Activated naive CD4-positive, alpha-beta T cell treated with anti-CD3 and anti-CD28 coated beads, Interleukin-2, amount 10 ng/mL, durations not matched to agents 7 days and 5 days (primary cell): ENCODE measurements at regions not wholly inside any gene's neighbourhood (a gene's known extent, or its start where the extent isn't known, plus 50 kb on each side); places are given as distances from the start of the nearest gene placed in this dataset.

ENCODE experiments used
- CTCF ChIA-PET: fragments of 350-600 bp; sonication (Branson Sonifier 250); formaldehyde crosslinking; loops from one replicate; lab custom pipeline; 2021; ENCODE audit warnings: antibody characterized with exemption; lab: Charles Lee
- DNase-seq: peaks from one replicate; pipeline ENCODE4 v3.0.0-alpha.2; 2020
- H3K27ac Mint-ChIP-seq: one replicate; pipeline ENCODE4 v1.8.0; 2021; ENCODE audit warnings: mild to moderate bottlenecking, moderate library complexity, mixed read lengths
- H3K27me3 Mint-ChIP-seq: one replicate; pipeline ENCODE4 v1.8.0; 2021; ENCODE audit warnings: mild to moderate bottlenecking, mixed read lengths
- H3K36me3 Mint-ChIP-seq: one replicate; pipeline ENCODE4 v1.8.0; 2021; ENCODE audit warnings: mixed read lengths
- H3K4me1 Mint-ChIP-seq: one replicate; pipeline ENCODE4 v1.8.0; 2021; ENCODE audit warnings: mixed read lengths
- H3K4me3 Mint-ChIP-seq: one replicate; pipeline ENCODE4 v1.8.0; 2021; ENCODE audit warnings: mild to moderate bottlenecking, moderate library complexity, mixed read lengths
- H3K9me3 Mint-ChIP-seq: one replicate; pipeline ENCODE4 v1.8.0; 2021; ENCODE audit warnings: mixed read lengths

DNA sequence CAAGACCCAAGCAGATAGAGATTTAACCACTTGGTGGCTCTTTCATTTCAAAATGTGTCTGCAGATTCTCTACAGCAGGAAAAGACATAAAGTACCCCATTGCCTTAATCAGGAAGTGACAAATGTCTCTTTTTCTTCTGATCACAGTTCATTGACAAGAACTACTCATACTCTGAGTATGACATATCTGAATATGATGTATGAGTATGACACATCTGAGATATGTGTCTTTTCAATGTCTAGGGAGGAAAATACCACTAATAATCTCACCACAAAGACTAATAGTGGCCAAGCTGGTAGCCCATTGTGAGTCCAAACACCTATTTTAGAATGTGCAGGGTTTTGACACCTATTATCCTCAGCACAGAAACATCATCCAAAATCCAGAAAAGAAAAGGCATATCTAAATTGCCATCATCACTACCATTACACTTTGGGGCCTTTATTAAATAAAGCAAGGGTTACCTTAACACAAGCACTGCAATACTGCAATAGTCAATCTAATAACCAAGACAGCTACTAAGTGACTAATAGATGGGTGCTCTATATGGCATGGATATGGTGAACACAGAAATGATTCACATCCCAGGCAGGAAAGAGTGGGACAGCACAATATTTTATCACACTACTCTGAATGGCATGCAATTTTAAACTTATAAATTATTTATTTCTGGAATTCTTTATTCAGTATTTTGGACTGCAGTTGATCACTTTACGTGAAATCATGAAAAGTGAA lies 243.7 kb upstream of the FAR2 start:
- H3K4me3 Mint-ChIP-seq: no peak overlapping the region
- no peak overlapping the region for H3K27ac Mint-ChIP-seq
- H3K36me3 Mint-ChIP-seq: no peaks in the 10 kb centered on the region
- no peak for DNase-seq
- peaks cover 6% of the 10 kb centered on the region for H3K9me3 Mint-ChIP-seq
- H3K27me3 Mint-ChIP-seq: no peaks in the 10 kb centered on the region
- no peaks in the 10 kb centered on the region for H3K4me1 Mint-ChIP-seq
- CTCF ChIA-PET: no interaction called here

DNA sequence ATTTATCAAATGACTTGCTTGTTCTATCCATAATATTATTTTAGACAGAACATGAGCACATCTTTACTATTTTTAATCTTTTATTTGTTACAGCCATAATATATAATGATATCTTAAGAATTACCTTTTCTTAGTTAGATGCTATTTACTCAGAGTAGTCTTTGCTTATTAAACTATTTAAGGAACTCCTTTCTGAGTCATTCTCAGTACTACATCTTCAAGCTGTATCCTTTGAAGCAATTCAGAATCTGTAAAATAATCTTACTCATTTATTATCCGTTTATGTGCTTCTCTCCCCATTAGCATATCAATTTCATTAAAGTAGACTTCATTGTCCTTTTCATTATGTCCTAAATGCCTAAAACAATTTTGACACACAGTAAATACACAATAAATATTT lies 240.4 kb upstream of the FAR2 start:
- CTCF ChIA-PET: no interaction called here
- DNase-seq: no peak
- H3K4me3 Mint-ChIP-seq: no peak overlapping the region
- no peaks in the 10 kb centered on the region for H3K4me1 Mint-ChIP-seq
- H3K27ac Mint-ChIP-seq: no peak overlapping the region
- peaks cover 14% of the 10 kb centered on the region for H3K9me3 Mint-ChIP-seq
- H3K36me3 Mint-ChIP-seq: no peaks in the 10 kb centered on the region
- no peaks in the 10 kb centered on the region for H3K27me3 Mint-ChIP-seq

DNA sequence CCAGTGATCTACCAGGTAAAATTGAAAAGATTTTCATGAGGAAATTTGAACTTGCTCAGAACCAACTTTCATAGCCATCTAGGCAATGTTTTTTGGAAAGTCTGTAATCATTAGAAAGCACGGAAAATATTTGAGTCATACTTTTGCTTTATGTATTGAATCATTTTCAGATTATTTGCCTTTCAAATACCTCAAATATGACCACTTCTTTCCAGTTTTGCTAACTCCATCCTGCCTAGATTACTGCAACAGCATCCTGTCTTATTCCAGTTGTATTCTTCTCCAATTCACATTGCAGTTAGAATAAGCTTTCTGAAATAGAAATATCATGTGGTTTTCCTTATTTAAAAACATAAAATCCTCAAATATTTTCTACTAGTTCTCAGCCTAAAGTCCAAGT lies 239.8 kb upstream of the FAR2 start:
- CTCF ChIA-PET: no interaction called here
- Mint-ChIP-seq H3K4me1 (no peaks in the 10 kb centered on the region), H3K4me3 (no peak overlapping the region), H3K9me3 (peaks cover 21% of the 10 kb centered on the region), H3K36me3 (no peaks in the 10 kb centered on the region), H3K27ac (no peak overlapping the region), H3K27me3 (no peaks in the 10 kb centered on the region)
- no peak for DNase-seq

DNA sequence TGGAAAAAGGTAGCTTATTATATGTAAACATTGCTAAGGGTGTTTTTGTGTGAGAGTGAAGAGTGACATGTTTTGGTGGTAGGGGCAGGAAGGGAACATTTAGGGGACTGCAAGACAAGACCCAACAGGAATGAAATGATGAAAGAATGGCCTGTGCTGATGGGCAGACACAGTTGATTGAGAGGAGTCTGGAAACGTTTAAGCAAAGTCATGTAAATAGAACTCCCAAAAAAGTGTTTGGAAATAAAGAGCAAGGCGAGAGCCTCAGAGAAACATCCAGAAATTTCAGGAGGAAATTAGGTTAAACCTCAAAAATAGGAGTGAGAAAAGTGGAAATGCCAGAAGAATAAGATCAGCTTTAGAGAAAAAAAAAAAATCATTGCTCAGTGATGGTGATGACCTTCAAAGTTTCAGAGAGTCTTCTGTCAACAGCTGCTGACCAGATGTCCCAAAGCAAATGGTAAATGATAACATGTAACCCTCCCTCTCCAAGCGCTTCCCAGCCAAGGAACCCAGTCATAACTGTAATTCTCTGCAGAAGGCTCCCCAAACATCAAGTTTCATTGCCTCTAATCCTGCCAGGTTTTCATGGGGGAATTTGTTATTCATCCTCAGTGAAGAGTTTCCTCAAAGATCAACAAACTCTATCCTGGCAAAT lies 223.2 kb upstream of the FAR2 start:
- CTCF ChIA-PET: no interaction called here
- no peaks in the 10 kb centered on the region for H3K36me3 Mint-ChIP-seq
- H3K9me3 Mint-ChIP-seq: peaks cover 7% of the 10 kb centered on the region
- DNase-seq: no peak
- no peak overlapping the region for H3K4me3 Mint-ChIP-seq
- no peaks in the 10 kb centered on the region for H3K4me1 Mint-ChIP-seq
- no peak overlapping the region for H3K27ac Mint-ChIP-seq
- no peaks in the 10 kb centered on the region for H3K27me3 Mint-ChIP-seq

DNA sequence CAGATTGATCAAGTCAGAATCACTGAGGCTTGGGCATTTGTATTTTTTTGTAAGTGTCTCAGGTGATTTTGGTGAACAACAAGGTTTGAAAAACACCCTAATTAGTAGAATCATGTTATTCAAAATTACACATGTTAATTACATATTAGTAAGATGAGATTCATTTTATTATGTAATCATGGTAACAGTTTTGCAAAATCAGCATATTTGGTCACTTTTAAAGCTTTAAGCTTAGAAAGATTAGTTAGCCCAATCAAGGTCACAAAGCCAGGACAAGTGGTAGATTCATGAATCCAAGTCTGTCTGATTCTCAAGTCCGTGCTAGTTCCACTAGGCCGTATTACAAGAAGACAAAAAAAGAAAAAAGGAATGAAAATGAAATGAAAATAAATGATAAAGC lies 218.4 kb upstream of the FAR2 start:
- no peak overlapping the region for H3K27ac Mint-ChIP-seq
- H3K36me3 Mint-ChIP-seq: no peaks in the 10 kb centered on the region
- no peaks in the 10 kb centered on the region for H3K4me1 Mint-ChIP-seq
- CTCF ChIA-PET: no interaction called here
- H3K4me3 Mint-ChIP-seq: no peak overlapping the region
- no peaks in the 10 kb centered on the region for H3K9me3 Mint-ChIP-seq
- no peaks in the 10 kb centered on the region for H3K27me3 Mint-ChIP-seq
- no peak for DNase-seq

DNA sequence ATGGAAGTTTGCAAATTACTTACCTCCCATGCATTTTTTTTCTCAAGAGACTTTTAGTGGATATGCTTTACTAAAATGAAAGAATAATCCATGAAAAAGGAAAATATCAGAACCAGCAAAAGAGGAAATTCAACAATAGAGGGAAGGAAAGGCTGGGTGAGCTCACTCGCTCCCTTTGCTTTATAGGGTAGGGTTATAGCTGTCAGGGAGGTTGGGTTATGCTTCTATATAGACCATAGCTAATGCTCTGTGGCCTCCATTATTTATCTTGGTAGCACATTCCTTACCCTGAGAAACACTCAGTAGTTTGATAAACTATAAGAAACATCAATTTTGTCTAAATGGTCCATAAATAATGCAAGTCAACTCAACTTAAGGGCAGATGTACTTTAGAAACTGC lies 215.9 kb upstream of the FAR2 start:
- H3K4me3 Mint-ChIP-seq: no peak overlapping the region
- H3K9me3 Mint-ChIP-seq: no peaks in the 10 kb centered on the region
- no peak overlapping the region for H3K27ac Mint-ChIP-seq
- H3K4me1 Mint-ChIP-seq: no peaks in the 10 kb centered on the region
- H3K27me3 Mint-ChIP-seq: no peaks in the 10 kb centered on the region
- no peak for DNase-seq
- H3K36me3 Mint-ChIP-seq: no peaks in the 10 kb centered on the region
- CTCF ChIA-PET: no interaction called here

DNA sequence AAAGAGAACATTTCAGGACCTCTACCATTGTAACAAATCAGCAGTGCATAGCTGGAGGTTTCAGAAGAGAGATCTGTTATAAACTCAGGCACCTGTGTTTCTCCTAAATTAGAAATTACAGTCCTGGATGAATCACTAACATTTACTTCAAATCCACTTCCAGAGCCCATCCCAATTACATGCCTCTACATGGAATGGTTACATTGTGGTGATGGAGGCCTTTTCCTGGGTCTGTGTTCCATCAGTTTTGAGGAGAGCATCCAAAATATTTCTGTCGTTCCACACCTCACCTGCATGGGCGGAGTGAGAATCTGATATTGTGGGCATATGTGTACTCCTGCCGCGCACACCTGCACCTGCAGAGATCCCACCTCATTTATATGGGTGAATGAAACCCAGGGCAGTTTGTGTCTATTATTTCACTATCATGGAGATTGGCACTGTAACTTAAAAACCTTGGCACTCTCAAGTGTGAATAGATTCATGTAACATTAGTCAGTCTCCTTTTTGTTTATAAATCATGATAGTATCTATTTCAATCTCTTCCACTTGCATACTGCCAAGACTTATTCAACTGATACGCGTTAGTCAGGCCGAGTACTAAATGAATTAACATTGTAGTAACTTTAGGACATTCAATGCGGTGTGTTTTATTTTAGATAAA lies 215.1 kb upstream of the FAR2 start:
- no peaks in the 10 kb centered on the region for H3K4me1 Mint-ChIP-seq
- H3K27me3 Mint-ChIP-seq: no peaks in the 10 kb centered on the region
- H3K4me3 Mint-ChIP-seq: no peak overlapping the region
- H3K9me3 Mint-ChIP-seq: no peaks in the 10 kb centered on the region
- DNase-seq: no peak
- CTCF ChIA-PET: no interaction called here
- no peak overlapping the region for H3K27ac Mint-ChIP-seq
- no peaks in the 10 kb centered on the region for H3K36me3 Mint-ChIP-seq

DNA sequence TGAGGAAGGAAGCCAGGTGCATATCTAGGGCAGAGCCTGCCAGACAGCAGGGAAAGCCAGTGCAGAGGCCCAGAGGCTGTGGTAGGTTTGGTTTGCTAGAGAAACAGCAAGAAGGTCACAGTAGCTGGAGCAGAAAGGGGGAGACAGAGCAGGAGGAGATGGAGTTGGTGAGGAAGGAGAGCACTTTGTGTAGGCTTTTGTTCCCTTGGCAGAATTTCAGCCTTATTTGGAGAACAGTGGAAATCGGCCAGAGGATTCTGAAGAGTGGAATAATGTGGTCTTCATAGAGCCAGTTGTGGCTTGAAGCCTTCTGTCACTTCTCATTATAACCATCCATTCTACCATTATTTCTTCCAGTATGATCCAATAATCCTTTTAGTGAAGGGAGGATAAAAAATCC lies 212.9 kb upstream of the FAR2 start:
- Mint-ChIP-seq H3K36me3 (no peaks in the 10 kb centered on the region), H3K4me3 (no peak overlapping the region), H3K9me3 (no peaks in the 10 kb centered on the region), H3K4me1 (no peaks in the 10 kb centered on the region), H3K27me3 (no peaks in the 10 kb centered on the region), H3K27ac (no peak overlapping the region)
- CTCF ChIA-PET: no interaction called here
- no peak for DNase-seq

DNA sequence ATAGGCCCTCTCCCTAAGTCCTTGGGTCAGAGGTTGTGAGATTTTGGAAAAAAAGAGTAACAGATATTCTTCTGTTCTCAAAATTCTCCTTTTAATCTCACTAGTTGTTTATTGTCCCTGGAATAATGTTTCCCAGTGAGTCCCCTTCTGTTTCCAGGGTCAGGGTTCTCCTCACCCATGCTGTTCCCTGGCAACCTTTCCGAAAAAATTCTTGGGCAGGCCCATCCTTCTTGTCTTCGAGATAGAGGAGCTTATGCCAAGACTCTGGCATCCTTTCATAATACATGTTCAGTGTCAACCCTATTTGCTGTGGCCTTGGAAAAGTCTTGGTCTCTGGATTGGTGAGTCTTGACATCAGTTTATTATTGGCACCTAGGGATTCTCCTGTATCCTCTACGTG lies 212.4 kb upstream of the FAR2 start:
- Mint-ChIP-seq H3K9me3 (no peaks in the 10 kb centered on the region), H3K36me3 (no peaks in the 10 kb centered on the region), H3K27me3 (no peaks in the 10 kb centered on the region), H3K4me1 (no peaks in the 10 kb centered on the region), H3K27ac (no peak overlapping the region), H3K4me3 (no peak overlapping the region)
- CTCF ChIA-PET: no interaction called here
- no peak for DNase-seq

DNA sequence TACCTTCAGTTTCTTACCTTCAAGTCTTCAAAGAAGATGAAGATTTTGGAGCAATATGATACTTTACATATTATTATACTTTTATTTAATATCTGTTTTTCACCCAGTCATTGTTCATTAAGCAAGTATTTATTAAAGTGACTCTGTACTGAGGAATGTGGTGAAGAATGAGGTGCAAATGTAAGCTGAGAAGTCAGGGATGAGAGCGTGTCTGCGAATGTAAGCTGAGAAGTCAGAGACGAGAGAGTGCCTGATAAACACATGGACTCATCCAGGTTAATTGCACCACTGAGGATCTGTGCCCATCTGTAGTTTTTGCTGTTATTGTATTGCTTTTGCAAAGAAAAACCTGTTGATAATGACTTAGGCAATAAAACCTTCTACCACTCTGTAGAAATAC lies 211.9 kb upstream of the FAR2 start:
- DNase-seq: no peak
- Mint-ChIP-seq H3K36me3 (no peaks in the 10 kb centered on the region), H3K27me3 (no peaks in the 10 kb centered on the region), H3K27ac (no peak overlapping the region), H3K4me1 (no peaks in the 10 kb centered on the region), H3K9me3 (no peaks in the 10 kb centered on the region), H3K4me3 (no peak overlapping the region)
- CTCF ChIA-PET: no interaction called here

DNA sequence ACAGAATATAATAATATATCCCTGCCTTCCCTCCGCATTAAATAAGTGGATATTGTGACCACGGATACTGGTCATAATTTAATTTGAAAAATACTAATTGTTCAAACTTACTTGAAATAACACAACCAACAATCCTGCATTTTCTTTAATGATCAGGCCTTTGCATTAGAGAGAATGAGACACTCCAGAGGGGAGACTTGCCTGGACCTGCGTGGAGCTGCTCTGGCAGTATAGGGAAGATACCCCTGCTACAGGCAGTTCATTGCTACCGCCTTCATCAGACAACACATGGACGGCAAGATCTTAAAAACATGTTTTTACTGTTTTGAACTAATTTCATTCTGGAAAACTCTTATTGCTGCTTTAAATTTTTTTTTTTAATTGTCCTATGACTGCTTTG lies 211.0 kb upstream of the FAR2 start:
- Mint-ChIP-seq H3K27ac (no peak overlapping the region), H3K4me1 (no peaks in the 10 kb centered on the region), H3K4me3 (no peak overlapping the region), H3K27me3 (no peaks in the 10 kb centered on the region), H3K36me3 (no peaks in the 10 kb centered on the region), H3K9me3 (no peaks in the 10 kb centered on the region)
- CTCF ChIA-PET: no interaction called here
- DNase-seq: no peak

DNA sequence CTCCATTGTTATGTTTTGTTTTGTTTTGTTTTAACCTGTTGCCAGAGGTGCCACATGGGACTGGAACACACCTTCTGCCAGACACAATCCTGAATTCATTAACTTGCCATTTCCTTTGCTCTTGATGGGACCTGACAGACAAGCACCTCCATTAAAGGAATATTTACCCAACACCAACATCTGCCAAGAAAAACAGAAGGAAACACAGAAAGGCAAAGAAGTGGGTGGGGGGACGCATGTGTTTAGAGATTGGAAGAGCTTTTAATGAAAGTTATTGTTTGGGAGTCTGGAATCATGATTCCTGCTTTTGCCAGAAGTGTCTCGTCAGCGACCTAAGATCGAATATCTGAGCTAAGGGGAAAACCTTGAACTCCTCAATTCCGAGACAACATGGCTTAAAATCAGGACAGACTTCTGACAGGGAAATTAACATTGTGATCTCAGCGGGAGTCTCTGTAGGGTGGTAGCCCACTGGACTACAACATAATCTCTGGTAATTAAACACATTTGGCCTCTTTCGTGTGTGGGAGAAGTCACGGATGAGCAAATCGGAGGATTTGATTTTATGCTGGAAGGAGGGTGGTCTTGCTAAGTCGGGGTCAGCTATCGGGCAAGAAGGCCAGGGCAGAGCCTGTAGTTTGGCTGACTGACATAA lies 210.4 kb upstream of the FAR2 start:
- H3K4me1 Mint-ChIP-seq: no peaks in the 10 kb centered on the region
- H3K4me3 Mint-ChIP-seq: no peak overlapping the region
- no peak for DNase-seq
- H3K36me3 Mint-ChIP-seq: no peaks in the 10 kb centered on the region
- H3K27me3 Mint-ChIP-seq: no peaks in the 10 kb centered on the region
- CTCF ChIA-PET: no interaction called here
- H3K27ac Mint-ChIP-seq: no peak overlapping the region
- no peaks in the 10 kb centered on the region for H3K9me3 Mint-ChIP-seq

DNA sequence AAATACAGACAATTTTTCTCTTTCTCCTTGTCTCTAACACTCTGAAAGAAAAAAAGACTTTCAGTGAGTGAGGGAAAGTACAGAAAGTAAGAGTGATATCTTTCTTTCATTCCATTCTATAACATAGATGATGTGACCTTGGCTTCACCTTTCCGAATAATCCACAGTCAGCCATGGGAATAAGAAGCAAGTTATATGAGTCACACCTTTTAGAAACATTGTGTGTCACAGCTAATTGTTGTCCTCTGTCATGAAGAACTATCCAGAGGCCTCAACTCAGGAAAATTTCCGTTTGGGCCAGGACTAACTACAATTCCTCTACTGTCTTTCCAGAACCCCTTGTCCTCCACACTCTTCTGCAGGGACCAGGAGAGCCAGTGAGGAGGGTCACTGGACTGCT lies 209.7 kb upstream of the FAR2 start:
- CTCF ChIA-PET: no interaction called here
- H3K27me3 Mint-ChIP-seq: no peaks in the 10 kb centered on the region
- H3K27ac Mint-ChIP-seq: no peak overlapping the region
- no peaks in the 10 kb centered on the region for H3K4me1 Mint-ChIP-seq
- no peaks in the 10 kb centered on the region for H3K36me3 Mint-ChIP-seq
- no peak for DNase-seq
- H3K4me3 Mint-ChIP-seq: no peak overlapping the region
- H3K9me3 Mint-ChIP-seq: no peaks in the 10 kb centered on the region

DNA sequence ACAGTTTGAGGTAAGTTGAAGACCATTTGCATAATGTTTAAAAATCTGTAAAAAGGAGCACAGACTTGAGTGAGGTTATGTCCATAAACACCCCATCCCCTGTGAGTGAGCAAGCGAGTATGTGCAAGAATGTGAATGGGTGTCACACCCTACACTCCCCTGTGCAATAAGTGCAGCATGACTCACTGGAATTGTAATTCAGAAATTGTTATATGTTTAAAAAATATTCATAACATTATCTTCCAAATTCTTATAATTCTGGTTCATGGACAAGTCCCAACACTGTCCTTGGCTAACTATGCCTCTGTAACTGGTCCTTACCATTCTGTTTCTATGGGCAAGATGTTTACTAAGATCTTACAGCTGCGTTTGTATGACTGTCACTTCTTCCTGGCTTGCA lies 207.8 kb upstream of the FAR2 start:
- no peak for DNase-seq
- Mint-ChIP-seq H3K4me3 (no peak overlapping the region), H3K27ac (no peak overlapping the region), H3K9me3 (no peaks in the 10 kb centered on the region), H3K27me3 (no peaks in the 10 kb centered on the region), H3K4me1 (no peaks in the 10 kb centered on the region), H3K36me3 (no peaks in the 10 kb centered on the region)
- CTCF ChIA-PET: no interaction called here

DNA sequence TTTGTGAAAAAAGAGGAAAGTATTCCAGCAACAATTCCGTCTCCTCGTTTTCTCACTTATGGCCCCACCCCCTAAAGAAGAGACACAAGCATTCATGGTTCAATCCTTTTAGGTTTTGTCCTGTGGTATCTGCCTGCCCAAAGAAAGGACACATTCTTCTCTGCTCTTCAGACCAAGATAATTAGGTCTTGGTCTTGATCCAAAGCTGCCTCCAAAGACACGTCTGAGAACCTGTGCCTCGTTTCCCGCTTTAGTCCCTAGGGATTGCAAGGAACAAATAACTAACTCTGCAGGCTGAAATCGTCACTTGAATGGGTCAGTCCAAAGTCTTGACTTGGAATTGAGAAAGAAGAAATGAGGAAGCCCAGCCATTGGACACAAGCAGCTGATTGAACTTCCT lies 202.7 kb upstream of the FAR2 start:
- no peak overlapping the region for H3K4me3 Mint-ChIP-seq

More for the DNA sequence above, 202.7 kb upstream of the FAR2 start:
- H3K27me3 Mint-ChIP-seq: no peaks in the 10 kb centered on the region
- no peaks in the 10 kb centered on the region for H3K9me3 Mint-ChIP-seq
- CTCF ChIA-PET: no interaction called here
- no peaks in the 10 kb centered on the region for H3K4me1 Mint-ChIP-seq
- H3K36me3 Mint-ChIP-seq: no peaks in the 10 kb centered on the region
- DNase-seq: no peak
- no peak overlapping the region for H3K27ac Mint-ChIP-seq
